GM13977 (cell line): ENCODE measurements at regions not wholly inside any gene's neighbourhood (a gene's known extent, or its start where the extent isn't known, plus 50 kb on each side); places are given as distances from the start of the nearest gene placed in this dataset.

Experiments
- DNase-seq: peaks from one replicate; pipeline ENCODE4 v3.0.0; 2012; ENCODE audit warnings: low spot score
- CTCF ChIP-seq: IDR thresholded peaks from 2 replicates; pipeline ENCODE4 v1.5.1; 2012; ENCODE audit warnings: mild to moderate bottlenecking, control low read depth; ENCODE audit not compliant: insufficient read depth; ENCODE audit errors: extremely low read depth, missing control alignments
- in situ Hi-C: fragments of 300-500 bp; cut with MboI; formaldehyde crosslinking; loops from one replicate; pipeline ENCODE4 v1.12.0; 2022; ENCODE audit warnings: low sequenced_read_pairs, low pct_unique_long_range_greater_than_20kb, mixed read lengths, inconsistent platforms; ENCODE audit not compliant: unreplicated experiment

- DNase-seq: no peak
- in situ Hi-C loops: no loop called here
- TF ChIP-seq CTCF: no peak
Measured at GRCh38 chr5:9869616-9870288, 239.6 kb upstream of the TAS2R1 start.

GRCh38 chr5:9865574-9865973 is 235.4 kb upstream of the TAS2R1 start:
- DNase-seq: no peak
- in situ Hi-C loops: no loop called here
- no peak for TF ChIP-seq CTCF

GRCh38 chr5:9864791-9865190 is 234.6 kb upstream of the TAS2R1 start:
- no peak for TF ChIP-seq CTCF
- DNase-seq: no peak
- in situ Hi-C loops: no loop called here

GRCh38 chr5:9863486-9863885 is 233.3 kb upstream of the TAS2R1 start:
- no peak for TF ChIP-seq CTCF
- no peak for DNase-seq
- in situ Hi-C loops: no loop called here

GRCh38 chr5:9861666-9862256 is 231.6 kb upstream of the TAS2R1 start:
- no peak for TF ChIP-seq CTCF
- in situ Hi-C loops: no loop called here
- DNase-seq: no peak

- in situ Hi-C loops: no loop called here
- no peak for DNase-seq
- TF ChIP-seq CTCF: no peak
Measured at GRCh38 chr5:9859808-9860207, 229.7 kb upstream of the TAS2R1 start.
